GM12873 (cell line): ENCODE measurements at regions not wholly inside any gene's neighbourhood (a gene's known extent, or its start where the extent isn't known, plus 50 kb on each side); places are given as distances from the start of the nearest gene placed in this dataset.

Source experiments
- CTCF ChIP-seq: IDR thresholded peaks from 2 replicates; pipeline ENCODE4 v1.5.1; 2012; ENCODE audit warnings: low read depth, mild to moderate bottlenecking, moderate library complexity, low read length, control low read depth; ENCODE audit not compliant: insufficient read depth; ENCODE audit errors: missing control alignments

DNA sequence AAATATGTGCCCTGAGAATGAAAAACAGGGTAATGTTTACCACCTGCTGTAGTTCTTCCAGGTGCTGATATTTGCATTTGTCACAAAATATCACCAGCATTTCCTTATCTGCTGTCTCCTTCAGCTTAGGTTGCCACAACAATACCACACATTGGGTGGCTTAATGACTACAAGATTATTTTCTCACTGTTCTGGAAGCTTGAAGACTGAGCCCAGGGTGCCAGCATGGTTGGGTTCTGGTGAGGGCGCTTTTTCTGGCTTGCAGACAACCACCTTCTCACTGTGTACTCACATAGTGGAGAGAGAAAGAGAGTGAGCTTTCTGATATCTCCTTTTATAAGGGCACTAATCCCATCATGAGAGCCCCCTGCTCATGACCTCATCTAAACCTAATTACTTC, 407.5 kb upstream of the RGPD4 start:
- TF ChIP-seq CTCF, result no peak

- no peak for TF ChIP-seq CTCF
These were observed 397.9 kb upstream of the RGPD4 start for GRCh38 chr2:107428781-107429180.

GRCh38 chr2:107430006-107430405, 396.7 kb upstream of the RGPD4 start:
- TF ChIP-seq CTCF, result no peak

DNA sequence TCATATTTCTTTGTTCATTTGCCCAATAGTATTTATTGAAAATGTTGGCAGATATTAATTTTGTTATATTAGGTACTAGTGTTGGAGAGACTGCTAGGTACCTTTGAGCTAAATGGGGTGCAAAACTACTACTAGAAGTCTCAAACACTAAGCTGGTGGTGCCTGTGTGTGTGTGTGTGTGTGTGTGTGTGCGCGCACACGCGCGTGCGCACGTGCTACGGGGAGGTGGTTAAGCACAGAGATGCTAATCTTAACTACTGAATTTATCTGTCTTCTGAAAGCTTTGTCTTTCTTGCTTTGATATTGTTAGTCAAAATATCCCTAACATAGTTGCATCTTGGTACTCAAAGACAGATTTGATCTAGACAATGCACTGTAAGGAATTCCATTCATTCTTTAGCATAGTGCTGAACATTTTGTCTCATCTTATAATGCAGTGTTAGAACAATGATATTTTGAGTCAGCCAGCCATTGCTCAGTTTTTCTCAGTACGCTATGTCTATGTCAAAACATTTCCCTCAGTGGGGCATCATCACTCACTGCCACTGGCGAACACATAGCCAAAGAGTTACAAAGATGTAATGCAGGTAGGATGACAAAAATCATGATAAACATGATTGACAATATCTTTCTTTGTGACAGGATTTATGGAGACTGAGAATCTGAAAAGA, 396.0 kb upstream of the RGPD4 start:
- no peak for TF ChIP-seq CTCF

DNA sequence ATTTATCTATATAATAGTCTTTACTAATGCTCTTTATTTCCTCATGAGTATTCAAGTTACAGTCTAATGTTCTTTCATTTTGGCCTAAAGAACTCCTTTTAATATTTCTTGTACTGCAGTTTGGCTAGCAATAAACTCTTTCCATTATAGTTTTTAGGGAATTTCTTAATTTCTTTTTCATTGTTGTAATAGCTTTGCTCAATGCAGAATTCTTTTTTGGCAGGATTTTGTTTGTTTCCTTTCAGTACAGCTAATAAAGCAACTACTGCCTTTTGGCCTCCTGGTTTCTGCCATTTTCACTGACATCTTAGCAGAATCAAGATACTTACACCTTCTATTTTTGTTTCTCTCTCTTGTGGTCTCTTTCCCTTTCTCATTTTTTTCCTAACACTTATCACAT, 390.4 kb upstream of the RGPD4 start:
- no peak for TF ChIP-seq CTCF

DNA sequence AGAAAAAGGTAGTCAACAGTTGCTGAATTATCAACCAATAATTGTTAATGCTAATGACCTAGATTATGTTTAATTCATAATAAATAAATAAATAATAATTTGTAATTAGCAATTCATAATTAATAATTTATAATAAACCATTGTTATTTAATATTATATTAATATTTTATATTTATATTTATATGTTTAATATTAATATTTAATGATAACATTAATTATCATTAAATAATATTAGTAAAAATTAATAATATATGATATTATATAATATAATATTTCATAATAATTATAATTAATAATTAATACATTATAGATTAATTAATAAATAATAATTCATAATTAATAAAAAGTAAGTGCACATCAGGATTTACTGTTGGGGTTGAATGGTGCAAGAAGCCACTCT, 389.4 kb upstream of the RGPD4 start:
- TF ChIP-seq CTCF, result no peak

DNA sequence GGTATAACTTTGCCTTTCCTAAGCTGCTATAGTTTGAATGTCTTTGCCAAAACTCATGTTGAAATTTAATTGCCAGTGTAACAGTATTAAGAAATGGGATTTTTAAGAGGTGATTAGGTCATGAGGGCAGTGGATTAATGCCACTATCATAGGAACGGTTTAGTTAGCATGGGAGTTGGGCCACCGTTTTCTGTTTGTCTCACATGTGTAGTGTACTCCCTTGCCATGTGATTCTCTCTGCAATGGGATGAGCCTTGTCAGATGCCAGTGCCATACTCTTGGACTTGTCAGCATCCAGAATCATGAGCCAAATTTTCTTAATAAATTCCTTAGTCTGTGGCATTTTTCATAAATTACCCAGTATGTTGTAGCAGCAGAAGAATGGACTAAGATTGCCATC, 388.9 kb upstream of the RGPD4 start:
- TF ChIP-seq CTCF, result no peak

- TF ChIP-seq CTCF, result no peak
These were observed 378.5 kb upstream of the RGPD4 start for GRCh38 chr2:107448160-107448559.
